K562 (cell line): ENCODE measurements at regions not wholly inside any gene's neighbourhood (a gene's known extent, or its start where the extent isn't known, plus 50 kb on each side); places are given as distances from the start of the nearest gene placed in this dataset.

Source experiments
- ATAC-seq: fragments of 200-7000 bp; cut with Tn5 transposase; 3 replicates; pipeline ENCODE4 v1.9.1; 2020; ENCODE audit warnings: moderate library complexity
- BruUV-seq: library from RNA; stranded (reverse); fragments of 400-500 nt; replicated peaks from 2 replicates; lab custom pipeline; 2021; lab: Mats Ljungman, UMichigan
- CTCF ChIA-PET: fragments of 300-600 bp; formaldehyde crosslinking; extraction: SDS; loops from one replicate; lab custom pipeline; 2021; ENCODE audit warnings: low intra/inter-chr PET ratio; lab: Yijun Ruan, JAX
- POLR2A ChIA-PET: fragments of 300-600, 350-650 bp; sonication (Branson Sonifier 250); formaldehyde crosslinking; extraction: SDS; loops from one replicate; lab custom pipeline; 2021; ENCODE audit warnings: antibody characterized with exemption, inconsistent platforms; lab: Yijun Ruan, JAX
- DNase-seq, 4 experiments: peaks; one replicate each; pipeline versions ENCODE4 v3.0.0 to v3.0.0-alpha.2; 2011 to 2018; ENCODE audit warnings: low spot score in 3 of 4, mixed read lengths in 3 of 4; ENCODE audit errors: extremely low read depth in 1 of 4
- FAIRE-seq: peaks from 2 replicates; lab custom pipeline; 2011; peaks lifted over from hg19 to GRCh38; lab: Jason Lieb, UNC
- H2AFZ ChIP-seq: 2 replicates; pipeline ENCODE4 v1.6.0; 2011; ENCODE audit warnings: low read depth, low read length, control low read depth, inconsistent platforms
- H3K27ac ChIP-seq: fragments of 200-600 bp; 3 replicates; pipeline ENCODE4 v1.8.0; 2011; ENCODE audit warnings: low read depth, mild to moderate bottlenecking, control low read depth, inconsistent platforms, low read length, moderate library complexity, mixed read lengths; ENCODE audit errors: extremely low read depth
- H3K27me3 ChIP-seq, 2 experiments: fragments of 300-600 bp in 1 of 2; 2 replicates in 1 of 2; 3 replicates in 1 of 2; pipeline versions ENCODE4 v1.6.0 to v1.8.0; 2011; ENCODE audit warnings: inconsistent platforms in 2 of 2, low read length in 2 of 2, mild to moderate bottlenecking in 1 of 2, mixed read lengths in 1 of 2, moderate library complexity in 1 of 2; ENCODE audit not compliant: control insufficient read depth in 2 of 2, insufficient read depth in 2 of 2
- H3K36me3 ChIP-seq: fragments of 300-600 bp; 3 replicates; pipeline ENCODE4 v1.8.0; 2011; ENCODE audit warnings: mild to moderate bottlenecking, low read length, inconsistent platforms; ENCODE audit not compliant: control insufficient read depth, insufficient read depth
- H3K4me1 ChIP-seq, 2 experiments: fragments of 200-600 bp in 1 of 2; replicated peaks in 1 of 2; 2 replicates in 1 of 2; 3 replicates in 1 of 2; pipeline versions ENCODE4 v1.5.1 to v1.8.0; 2011; ENCODE audit warnings: inconsistent platforms in 2 of 2, low read length in 2 of 2, mild to moderate bottlenecking in 1 of 2, mixed read lengths in 1 of 2, moderate library complexity in 1 of 2; ENCODE audit not compliant: control insufficient read depth in 2 of 2, insufficient read depth in 2 of 2
- H3K4me2 ChIP-seq: 2 replicates; pipeline ENCODE4 v1.6.1; 2011; ENCODE audit warnings: low read length, control low read depth, inconsistent platforms, mixed read lengths; ENCODE audit not compliant: insufficient read depth
- H3K4me3 ChIP-seq: fragments of 200-600 bp; sonication (generic), shearing (Covaris generic); 2 replicates; pipeline ENCODE4 v1.5.1; 2016; ENCODE audit warnings: control low read depth, inconsistent platforms
- H3K79me2 ChIP-seq: fragments of 200-600 bp; 3 replicates; pipeline ENCODE4 v1.8.0; 2011; ENCODE audit warnings: low read length, inconsistent platforms; ENCODE audit not compliant: control insufficient read depth, insufficient read depth
- H3K9ac ChIP-seq, 2 experiments: 2 replicates each; pipeline versions ENCODE4 v1.6.0 to v1.6.1; 2011; ENCODE audit warnings: low read depth in 2 of 2, low read length in 2 of 2, control low read depth in 1 of 2, inconsistent platforms in 1 of 2, mild to moderate bottlenecking in 1 of 2, mixed read lengths in 1 of 2; ENCODE audit not compliant: insufficient read depth in 1 of 2
- H3K9me1 ChIP-seq: one replicate; pipeline ENCODE4 v1.6.0; 2011; ENCODE audit warnings: inconsistent platforms, mild to moderate bottlenecking, low read length, moderate library complexity; ENCODE audit not compliant: control insufficient read depth, insufficient read depth
- H3K9me3 ChIP-seq: replicated peaks from 2 replicates; pipeline ENCODE4 v1.5.1; 2011; ENCODE audit warnings: low read depth, low read length, inconsistent platforms; ENCODE audit not compliant: control insufficient read depth, insufficient read depth
- H4K20me1 ChIP-seq: replicated peaks from 2 replicates; pipeline ENCODE4 v1.6.1; 2011; ENCODE audit warnings: low read length, inconsistent platforms, mixed read lengths; ENCODE audit not compliant: control insufficient read depth, insufficient read depth
- BCLAF1 ChIP-seq, 2 experiments: fragments of 450-650 bp in 1 of 2; IDR thresholded peaks; 2 replicates each; pipeline ENCODE4 v1.6.1; 2011 to 2017; ENCODE audit warnings: low read depth in 2 of 2, antibody characterized with exemption in 1 of 2, borderline replicate concordance in 1 of 2, low read length in 1 of 2, mild to moderate bottlenecking in 1 of 2, mixed read lengths in 1 of 2; ENCODE audit not compliant: control insufficient read depth in 1 of 2
- CCAR2 ChIP-seq: fragments of 200-400 bp; formaldehyde crosslinking; IDR thresholded peaks from 2 replicates; pipeline ENCODE4 v1.6.1; 2017; ENCODE audit warnings: mild to moderate bottlenecking, low read depth, low read length
- CCNT2 ChIP-seq: IDR thresholded peaks from 2 replicates; pipeline ENCODE4 v1.6.1; 2011; ENCODE audit warnings: borderline replicate concordance, low read depth, mild to moderate bottlenecking, moderate library complexity, mixed read lengths, low read length; ENCODE audit not compliant: insufficient read length; ENCODE audit errors: extremely low read depth
- FOS ChIP-seq: IDR thresholded peaks from 3 replicates; pipeline ENCODE4 v1.6.1; 2011; ENCODE audit not compliant: insufficient read length; ENCODE audit errors: extremely low read depth
- HDAC2 ChIP-seq: fragments of 450-650 bp; IDR thresholded peaks from 2 replicates; pipeline ENCODE4 v1.6.1; 2016; ENCODE audit warnings: mild to moderate bottlenecking
- HNRNPUL1 ChIP-seq: fragments of 200-400 bp; formaldehyde crosslinking; IDR thresholded peaks from 2 replicates; pipeline ENCODE4 v1.6.1; 2017; ENCODE audit warnings: low read length
- PHF8 ChIP-seq: fragments of 200-600 bp; sonication (generic); IDR thresholded peaks from 2 replicates; pipeline ENCODE4 v1.6.1; 2012; ENCODE audit warnings: mixed run types, mild to moderate bottlenecking, inconsistent platforms, low read length, moderate library complexity, borderline replicate concordance
- PKNOX1 ChIP-seq: fragments of 450-650 bp; IDR thresholded peaks from 2 replicates; pipeline ENCODE4 v1.6.1; 2016
- PRPF4 ChIP-seq: fragments of 200-400 bp; formaldehyde crosslinking; IDR thresholded peaks from one replicate; pipeline ENCODE4 v1.6.1; 2017; ENCODE audit warnings: low read length, low read depth, mild to moderate bottlenecking; ENCODE audit not compliant: insufficient read depth, poor library complexity, severe bottlenecking
- TAF7 ChIP-seq: fragments of 450-650 bp; IDR thresholded peaks from 2 replicates; pipeline ENCODE4 v1.6.1; 2016; ENCODE audit warnings: missing genetic modification characterization, missing compliant biosample characterization
- YBX1 ChIP-seq: fragments of 450-650 bp; IDR thresholded peaks from 2 replicates; pipeline ENCODE4 v1.7.1; 2016; ENCODE audit warnings: mild to moderate bottlenecking
- ZC3H11A ChIP-seq: IDR thresholded peaks from 2 replicates; pipeline ENCODE4 v1.6.1; 2012; ENCODE audit warnings: low read depth, low read length, improper control_type of control experiment
- ZNF263 ChIP-seq: sonication (generic); formaldehyde crosslinking; IDR thresholded peaks from 2 replicates; pipeline ENCODE4 v1.8.0; 2022; ENCODE audit warnings: mild to moderate bottlenecking, missing genetic modification reagents, borderline replicate concordance
- ZNF511 ChIP-seq: sonication (generic); formaldehyde crosslinking; IDR thresholded peaks from 2 replicates; pipeline ENCODE4 v1.8.0; 2022; ENCODE audit warnings: mild to moderate bottlenecking, missing genetic modification reagents
- ZNF586 ChIP-seq: fragments of 450-650 bp; formaldehyde crosslinking; conservative IDR thresholded peaks from 2 replicates; pipeline ENCODE4 v1.4.0; 2020; ENCODE audit warnings: mild to moderate bottlenecking, moderate library complexity
- ZNF766 ChIP-seq: fragments of 200-800 bp; sonication (Bioruptor generic); conservative IDR thresholded peaks from 2 replicates; pipeline ENCODE4 v1.6.1; 2016; ENCODE audit warnings: missing genetic modification characterization, missing compliant biosample characterization
- in situ Hi-C: fragments of 300-500 bp; cut with MboI; formaldehyde crosslinking; loops from 4 replicates; pipeline ENCODE4 v1.15.0; 2018; ENCODE audit warnings: inconsistent platforms, mixed read lengths
- intact Hi-C: fragments of 100-400 bp; cut with micrococcal nuclease; formaldehyde crosslinking; loops from 2 replicates; pipeline ENCODE4 v1.14.2; 2022
- TF ChIP-seq, protein P1 (sequence below): fragments of 250-450 bp; sonication (Bioruptor Pico); IDR thresholded peaks from 2 replicates; pipeline ENCODE4 v1.4.0; 2020; ENCODE audit warnings: mild to moderate bottlenecking, moderate library complexity

DNA sequence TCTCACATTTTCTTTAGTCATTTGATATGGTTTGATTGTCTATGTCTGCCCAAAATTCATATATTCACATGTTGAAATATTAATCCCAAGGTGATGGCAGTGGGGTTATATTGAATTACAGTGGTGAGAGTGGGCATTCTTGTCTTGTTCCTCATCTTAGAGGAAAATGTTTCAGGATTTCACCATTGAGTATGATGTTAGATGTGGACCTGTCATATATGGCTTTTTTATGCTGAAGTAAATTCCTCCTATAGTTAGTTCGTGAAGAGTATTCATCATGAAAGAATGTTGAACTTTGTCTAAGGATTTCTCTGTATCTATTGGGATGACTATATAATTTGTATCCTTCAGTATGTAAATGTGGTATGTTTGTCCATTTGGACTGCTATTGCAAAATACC is 512.3 kb upstream of the EPHA5 start (continued):
- TF ChIP-seq ZNF511, result no peak
- no peak for TF ChIP-seq ZC3H11A
- TF ChIP-seq, protein P1, sequence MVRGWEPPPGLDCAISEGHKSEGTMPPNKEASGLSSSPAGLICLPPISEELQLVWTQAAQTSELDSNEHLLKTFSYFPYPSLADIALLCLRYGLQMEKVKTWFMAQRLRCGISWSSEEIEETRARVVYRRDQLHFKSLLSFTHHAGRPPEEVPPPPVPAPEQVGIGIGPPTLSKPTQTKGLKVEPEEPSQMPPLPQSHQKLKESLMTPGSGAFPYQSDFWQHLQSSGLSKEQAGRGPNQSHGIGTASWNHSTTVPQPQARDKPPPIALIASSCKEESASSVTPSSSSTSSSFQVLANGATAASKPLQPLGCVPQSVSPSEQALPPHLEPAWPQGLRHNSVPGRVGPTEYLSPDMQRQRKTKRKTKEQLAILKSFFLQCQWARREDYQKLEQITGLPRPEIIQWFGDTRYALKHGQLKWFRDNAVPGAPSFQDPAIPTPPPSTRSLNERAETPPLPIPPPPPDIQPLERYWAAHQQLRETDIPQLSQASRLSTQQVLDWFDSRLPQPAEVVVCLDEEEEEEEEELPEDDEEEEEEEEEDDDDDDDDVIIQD (CRISPR knock-in tag), result no peak
- no peak for TF ChIP-seq CCAR2

DNA sequence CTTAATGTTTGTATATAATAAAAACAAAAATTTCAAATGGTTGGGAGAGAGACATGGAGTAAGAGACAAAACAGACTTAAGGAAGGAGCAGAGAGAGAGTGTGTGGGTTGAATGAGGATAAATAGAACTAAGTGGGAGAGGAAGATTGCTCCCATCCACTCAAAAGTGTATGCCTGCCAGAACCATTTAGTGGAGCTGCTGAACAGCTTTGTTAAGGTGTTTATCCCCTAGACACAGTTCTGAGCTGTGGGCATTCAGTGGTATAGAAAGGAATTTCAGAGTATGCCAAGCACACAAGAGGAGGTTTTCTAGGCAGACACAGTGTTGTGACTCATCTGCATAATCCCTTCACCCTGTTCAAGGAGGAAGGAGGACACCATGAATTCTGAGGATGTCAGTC is 508.6 kb upstream of the EPHA5 start:
- POLR2A ChIA-PET, result no interaction called here
- TF ChIP-seq PHF8 (no peak), FOS (no peak), YBX1 (no peak), PRPF4 (no peak), TAF7 (tag) (no peak), CCNT2 (no peak), ZNF766 (no peak), BCLAF1 (IDR thresholded peaks at IDR 0.05; ENCODE audit: borderline replicate concordance in 1 of 2, control insufficient read depth in 1 of 2, low read depth in 2 of 2, low read length in 1 of 2) (no peak), HNRNPUL1 (no peak), PKNOX1 (no peak), ZNF586 (no peak), ZNF263 (no peak), HDAC2 (no peak)

More for the DNA sequence above, 508.6 kb upstream of the EPHA5 start:
- no peaks in the 10 kb centered on the region for H3K79me2 ChIP-seq
- no peaks in the 10 kb centered on the region for H3K36me3 ChIP-seq
- no peaks in the 10 kb centered on the region for H3K9me1 ChIP-seq
- no peak overlapping the region for H3K4me3 ChIP-seq
- H3K9me3 ChIP-seq, result no peaks in the 10 kb centered on the region
- ATAC-seq (no peak), FAIRE-seq (no peak), DNase-seq (no peak)
- H3K4me1 ChIP-seq, result no peaks in the 10 kb centered on the region
- in situ Hi-C loops (no loop called here), intact Hi-C loops (no loop called here)
- no peaks in the 10 kb centered on the region for H3K27me3 ChIP-seq
- H3K9ac ChIP-seq, result no peak overlapping the region
- H2AFZ ChIP-seq, result no peak overlapping the region
- CTCF ChIA-PET, result no interaction called here
- BruUV-seq, result no TSS peak
- H4K20me1 ChIP-seq, result no peaks in the 10 kb centered on the region
- H3K27ac ChIP-seq, result no peak overlapping the region
- H3K4me2 ChIP-seq, result no peak overlapping the region
